ENCODE measurements at regions not wholly inside any gene's neighbourhood (a gene's known extent, or its start where the extent isn't known, plus 50 kb on each side); places are given as distances from the start of the nearest gene placed in this dataset.
A peak's percentile ranks its signal among the peaks of the same experiment; 100 is the strongest.

- Histone ChIP-seq H3K4me1 (ENCODE audit: control insufficient read depth, insufficient read depth, low read depth, low read length) (no peaks in the 10 kb centered on the region), H2AK5ac (ENCODE audit: low read length, severe bottlenecking) (no peak overlapping the region)
- no peak for DNase-seq
Observed at GRCh38 chr3:4044619-4045018, 245.4 kb downstream of the LRRN1 start.

GRCh38 chr3:4045756-4046155 lies 246.5 kb downstream of the LRRN1 start:
- H3K36me3 ChIP-seq (ENCODE audit: control insufficient read depth in 1 of 2, insufficient read depth in 2 of 2, low read depth in 1 of 2, low read length in 2 of 2) = no peaks in the 10 kb centered on the region
- no peak overlapping the region for H4K91ac ChIP-seq (ENCODE audit: low read length)
- no peak overlapping the region for H3K9ac ChIP-seq (ENCODE audit: low read length)
- H3K14ac ChIP-seq (ENCODE audit: low read length in 2 of 2) = no peak overlapping the region
- peaks cover 0 to 16% of the 10 kb centered on the region in 2 experiments for H3K27me3 ChIP-seq (ENCODE audit: control insufficient read depth in 1 of 2, insufficient read depth in 1 of 2, low read length in 2 of 2)
- H3K79me1 ChIP-seq (replicated peaks; ENCODE audit: low read length, poor library complexity, severe bottlenecking) = no peaks in the 10 kb centered on the region
- H2BK5ac ChIP-seq (ENCODE audit: low read depth, low read length, poor library complexity, severe bottlenecking) = no peak overlapping the region
- H4K8ac ChIP-seq (ENCODE audit: low read length) = no peak overlapping the region
- no peak overlapping the region for H3K4ac ChIP-seq (ENCODE audit: low read depth in 1 of 2, low read length in 2 of 2)
- 58% methylated on average over 1 of the region's 1 CpG for WGBS
- H2BK12ac ChIP-seq (ENCODE audit: low read length in 2 of 2) = no peak overlapping the region
- H2AFZ ChIP-seq (ENCODE audit: low read depth, low read length) = no peak overlapping the region
- no peaks in the 10 kb centered on the region for H3K4me1 ChIP-seq (ENCODE audit: control insufficient read depth, insufficient read depth, low read depth, low read length)
- no peak overlapping the region for H3K4me2 ChIP-seq (ENCODE audit: low read length, poor library complexity, severe bottlenecking)
- H2BK120ac ChIP-seq (ENCODE audit: low read depth, low read length) = no peak overlapping the region
- no peak overlapping the region for H2AK5ac ChIP-seq (ENCODE audit: low read length, severe bottlenecking)
- H3K18ac ChIP-seq (ENCODE audit: low read depth in 1 of 2, low read length in 2 of 2) = no peak overlapping the region
- H3K23ac ChIP-seq (ENCODE audit: low read length in 2 of 2) = no peak overlapping the region
- H3K9me3 ChIP-seq (ENCODE audit: control insufficient read depth, low read length) = peaks cover under 1% of the 10 kb centered on the region
- no peak overlapping the region for H3K4me3 ChIP-seq (ENCODE audit: insufficient read depth in 1 of 2, low read depth in 1 of 2, low read length in 2 of 2)
- no peak overlapping the region for H3K27ac ChIP-seq (ENCODE audit: low read length, poor library complexity, severe bottlenecking)
- H2BK15ac ChIP-seq (ENCODE audit: low read depth, poor library complexity, severe bottlenecking) = no peak overlapping the region
- DNase-seq = no peak

More at GRCh38 chr3:4044619-4045018, 245.4 kb downstream of the LRRN1 start:
- no peak overlapping the region for H3K14ac ChIP-seq (ENCODE audit: low read length in 2 of 2)
- H4K8ac ChIP-seq (ENCODE audit: low read length) = no peak overlapping the region
- H3K4ac ChIP-seq (ENCODE audit: low read depth in 1 of 2, low read length in 2 of 2) = no peak overlapping the region
- H2BK15ac ChIP-seq (ENCODE audit: low read depth, poor library complexity, severe bottlenecking) = no peak overlapping the region
- H2AFZ ChIP-seq (ENCODE audit: low read depth, low read length) = no peak overlapping the region
- H2BK120ac ChIP-seq (ENCODE audit: low read depth, low read length) = no peak overlapping the region
- H4K91ac ChIP-seq (ENCODE audit: low read length) = no peak overlapping the region
- H3K9ac ChIP-seq (ENCODE audit: low read length) = peak overlapping the region; percentile 25
- H3K79me1 ChIP-seq (replicated peaks; ENCODE audit: low read length, poor library complexity, severe bottlenecking) = no peaks in the 10 kb centered on the region
- no peak overlapping the region for H2BK5ac ChIP-seq (ENCODE audit: low read depth, low read length, poor library complexity, severe bottlenecking)
- H3K4me2 ChIP-seq (ENCODE audit: low read length, poor library complexity, severe bottlenecking) = no peak overlapping the region
- peak overlapping the region in 1 of 2 experiments; percentile 18 for H3K4me3 ChIP-seq (ENCODE audit: insufficient read depth in 1 of 2, low read depth in 1 of 2, low read length in 2 of 2)
- H3K9me3 ChIP-seq (ENCODE audit: control insufficient read depth, low read length) = peaks cover 4% of the 10 kb centered on the region
- no peak overlapping the region for H3K27ac ChIP-seq (ENCODE audit: low read length, poor library complexity, severe bottlenecking)
- no peaks in the 10 kb centered on the region for H3K36me3 ChIP-seq (ENCODE audit: control insufficient read depth in 1 of 2, insufficient read depth in 2 of 2, low read depth in 1 of 2, low read length in 2 of 2)
- H3K27me3 ChIP-seq (ENCODE audit: control insufficient read depth in 1 of 2, insufficient read depth in 1 of 2, low read length in 2 of 2) = peaks cover 0 to 24% of the 10 kb centered on the region in 2 experiments
- no peak overlapping the region for H2BK12ac ChIP-seq (ENCODE audit: low read length in 2 of 2)
- WGBS = 33% methylated on average over 1 of the region's 2 CpGs
- H3K23ac ChIP-seq (ENCODE audit: low read length in 2 of 2) = no peak overlapping the region
- H3K18ac ChIP-seq (ENCODE audit: low read depth in 1 of 2, low read length in 2 of 2) = no peak overlapping the region

- H3K27ac ChIP-seq (ENCODE audit: low read length, poor library complexity, severe bottlenecking) = no peak overlapping the region
- no peak overlapping the region for H2BK5ac ChIP-seq (ENCODE audit: low read depth, low read length, poor library complexity, severe bottlenecking)
- WGBS = 91% methylated on average over 1 of the region's 1 CpG
- H3K27me3 ChIP-seq (ENCODE audit: control insufficient read depth in 1 of 2, insufficient read depth in 1 of 2, low read length in 2 of 2) = peaks cover 0 to 11% of the 10 kb centered on the region in 2 experiments
- no peak overlapping the region for H3K4me3 ChIP-seq (ENCODE audit: insufficient read depth in 1 of 2, low read depth in 1 of 2, low read length in 2 of 2)
- H4K8ac ChIP-seq (ENCODE audit: low read length) = no peak overlapping the region
- H3K23ac ChIP-seq (ENCODE audit: low read length in 2 of 2) = no peak overlapping the region
- H3K14ac ChIP-seq (ENCODE audit: low read length in 2 of 2) = no peak overlapping the region
- H3K79me1 ChIP-seq (replicated peaks; ENCODE audit: low read length, poor library complexity, severe bottlenecking) = no peaks in the 10 kb centered on the region
- no peaks in the 10 kb centered on the region for H3K9me3 ChIP-seq (ENCODE audit: control insufficient read depth, low read length)
- no peak overlapping the region for H2AFZ ChIP-seq (ENCODE audit: low read depth, low read length)
- no peak overlapping the region for H3K4me2 ChIP-seq (ENCODE audit: low read length, poor library complexity, severe bottlenecking)
- H3K4ac ChIP-seq (ENCODE audit: low read depth in 1 of 2, low read length in 2 of 2) = no peak overlapping the region
- H2BK12ac ChIP-seq (ENCODE audit: low read length in 2 of 2) = no peak overlapping the region
- H4K91ac ChIP-seq (ENCODE audit: low read length) = no peak overlapping the region
- no peak overlapping the region for H3K9ac ChIP-seq (ENCODE audit: low read length)
- no peaks in the 10 kb centered on the region for H3K4me1 ChIP-seq (ENCODE audit: control insufficient read depth, insufficient read depth, low read depth, low read length)
- no peak overlapping the region for H2BK15ac ChIP-seq (ENCODE audit: low read depth, poor library complexity, severe bottlenecking)
- H3K36me3 ChIP-seq (ENCODE audit: control insufficient read depth in 1 of 2, insufficient read depth in 2 of 2, low read depth in 1 of 2, low read length in 2 of 2) = no peaks in the 10 kb centered on the region
- H3K18ac ChIP-seq (ENCODE audit: low read depth in 1 of 2, low read length in 2 of 2) = no peak overlapping the region
- no peak overlapping the region for H2AK5ac ChIP-seq (ENCODE audit: low read length, severe bottlenecking)
- H2BK120ac ChIP-seq (ENCODE audit: low read depth, low read length) = no peak overlapping the region
- no peak for DNase-seq
Observed at GRCh38 chr3:4047366-4047765, 248.1 kb downstream of the LRRN1 start.

GRCh38 chr3:4052706-4053105 lies 250.5 kb upstream of the SETMAR start:
- Histone ChIP-seq H2BK5ac (ENCODE audit: low read depth, low read length, poor library complexity, severe bottlenecking) (no peak overlapping the region), H3K27ac (ENCODE audit: low read length, poor library complexity, severe bottlenecking) (no peak overlapping the region), H3K9me3 (ENCODE audit: control insufficient read depth, low read length) (no peaks in the 10 kb centered on the region), H3K4me2 (ENCODE audit: low read length, poor library complexity, severe bottlenecking) (no peak overlapping the region), H4K91ac (ENCODE audit: low read length) (no peak overlapping the region), H3K23ac (ENCODE audit: low read length in 2 of 2) (no peak overlapping the region), H3K4me3 (ENCODE audit: insufficient read depth in 1 of 2, low read depth in 1 of 2, low read length in 2 of 2) (no peak overlapping the region), H2BK120ac (ENCODE audit: low read depth, low read length) (no peak overlapping the region), H3K14ac (ENCODE audit: low read length in 2 of 2) (no peak overlapping the region), H3K27me3 (ENCODE audit: control insufficient read depth in 1 of 2, insufficient read depth in 1 of 2, low read length in 2 of 2) (peaks cover 0 to under 1% of the 10 kb centered on the region in 2 experiments), H4K8ac (ENCODE audit: low read length) (no peak overlapping the region), H3K36me3 (ENCODE audit: control insufficient read depth in 1 of 2, insufficient read depth in 2 of 2, low read depth in 1 of 2, low read length in 2 of 2) (no peaks in the 10 kb centered on the region), H3K79me1 (replicated peaks; ENCODE audit: low read length, poor library complexity, severe bottlenecking) (no peaks in the 10 kb centered on the region), H3K18ac (ENCODE audit: low read depth in 1 of 2, low read length in 2 of 2) (no peak overlapping the region), H3K9ac (ENCODE audit: low read length) (no peak overlapping the region), H2BK12ac (ENCODE audit: low read length in 2 of 2) (no peak overlapping the region), H3K4ac (ENCODE audit: low read depth in 1 of 2, low read length in 2 of 2) (no peak overlapping the region), H3K4me1 (ENCODE audit: control insufficient read depth, insufficient read depth, low read depth, low read length) (no peaks in the 10 kb centered on the region), H2AK5ac (ENCODE audit: low read length, severe bottlenecking) (no peak overlapping the region), H2AFZ (ENCODE audit: low read depth, low read length) (no peak overlapping the region), H2BK15ac (ENCODE audit: low read depth, poor library complexity, severe bottlenecking) (no peak overlapping the region)
- WGBS = 88% methylated on average over 1 of the region's 1 CpG
- DNase-seq = no peak

Data from mesenchymal stem cell (in vitro differentiated cells and primary cell).